PC-3 (cell line): ENCODE measurements at regions not wholly inside any gene's neighbourhood (a gene's known extent, or its start where the extent isn't known, plus 50 kb on each side); places are given as distances from the start of the nearest gene placed in this dataset.

Experiments used
- ATAC-seq: fragments of 200-7000 bp; cut with Tn5 transposase; 2 replicates; pipeline ENCODE4 v1.9.1; 2020; ENCODE audit warnings: mild to moderate bottlenecking, moderate library complexity
- BruUV-seq: library from RNA; stranded (reverse); fragments of 400-500 nt; replicated peaks from 2 replicates; lab custom pipeline; 2021; lab: Mats Ljungman, UMichigan
- CTCF ChIA-PET: fragments of 300-600 bp; sonication (Branson Sonifier 250); formaldehyde crosslinking; loops from one replicate; lab custom pipeline; 2022; ENCODE audit warnings: antibody characterized with exemption; lab: Charles Lee
- POLR2A ChIA-PET: fragments of 300-600 bp; sonication (Branson Sonifier 250); formaldehyde crosslinking; loops from one replicate; lab custom pipeline; 2022; ENCODE audit warnings: antibody characterized with exemption; ENCODE audit not compliant: unreplicated experiment; lab: Charles Lee
- DNase-seq: peaks from one replicate; pipeline ENCODE4 v3.0.0-alpha.2; 2015
- H2AFZ ChIP-seq: fragments of 300-600 bp; sonication (generic); 2 replicates; pipeline ENCODE4 v1.6.0; 2016; ENCODE audit warnings: antibody characterized with exemption, low read length
- H3F3A ChIP-seq: fragments of 300-600 bp; sonication (generic); one replicate; pipeline ENCODE4 v1.6.0; 2017; ENCODE audit warnings: antibody characterized with exemption, low read length, control low read depth, mild to moderate bottlenecking; ENCODE audit not compliant: unreplicated experiment
- H3K27ac ChIP-seq: fragments of 300-600 bp; sonication (generic); 2 replicates; pipeline ENCODE4 v1.5.1; 2016; ENCODE audit warnings: mild to moderate bottlenecking, low read length
- H3K27me3 ChIP-seq: fragments of 300-600 bp; sonication (generic); 2 replicates; pipeline ENCODE4 v1.6.1; 2016; ENCODE audit warnings: low read length, mixed read lengths
- H3K36me3 ChIP-seq: fragments of 300-600 bp; sonication (generic); 2 replicates; pipeline ENCODE4 v1.6.1; 2016; ENCODE audit warnings: low read depth, mixed run types, low read length, mixed read lengths
- H3K4me1 ChIP-seq: fragments of 300-600 bp; sonication (generic); 2 replicates; pipeline ENCODE4 v1.5.1; 2016; ENCODE audit warnings: low read length; ENCODE audit not compliant: insufficient read depth
- H3K4me2 ChIP-seq: fragments of 300-600 bp; sonication (generic); 2 replicates; pipeline ENCODE4 v1.6.0; 2016; ENCODE audit warnings: low read length
- H3K4me3 ChIP-seq: fragments of 300-600 bp; sonication (generic); 2 replicates; pipeline ENCODE4 v1.5.1; 2016; ENCODE audit warnings: mild to moderate bottlenecking, low read length, mixed read lengths
- H3K79me2 ChIP-seq: fragments of 300-600 bp; sonication (generic); 2 replicates; pipeline ENCODE4 v1.6.1; 2017; ENCODE audit warnings: low read length, mixed read lengths
- H3K9ac ChIP-seq: fragments of 300-600 bp; sonication (generic); 2 replicates; pipeline ENCODE4 v1.6.0; 2016; ENCODE audit warnings: mild to moderate bottlenecking, low read length
- H3K9me2 ChIP-seq: fragments of 300-600 bp; sonication (generic); replicated peaks from 2 replicates; pipeline ENCODE4 v1.6.1; 2016; ENCODE audit warnings: mixed run types, low read length, mixed read lengths
- H3K9me3 ChIP-seq: fragments of 300-600 bp; sonication (generic); 2 replicates; pipeline ENCODE4 v1.6.1; 2016; ENCODE audit warnings: low read length, mixed read lengths
- H4K20me1 ChIP-seq: fragments of 300-600 bp; sonication (generic); 2 replicates; pipeline ENCODE4 v1.6.1; 2016; ENCODE audit warnings: low read length, mixed read lengths
- CTCF ChIP-seq: fragments of 300-600 bp; sonication (generic); conservative IDR thresholded peaks from 2 replicates; pipeline ENCODE4 v1.5.1; 2017; ENCODE audit warnings: antibody characterized with exemption, low read depth, mild to moderate bottlenecking, low read length
- EZH2 ChIP-seq: fragments of 300-600 bp; sonication (generic); IDR thresholded peaks from one replicate; pipeline ENCODE4 v1.6.1; 2017; ENCODE audit warnings: antibody characterized with exemption, mild to moderate bottlenecking, low read length; ENCODE audit not compliant: unreplicated experiment
- EZH2phosphoT487 ChIP-seq: fragments of 300-600 bp; sonication (generic); IDR thresholded peaks from 2 replicates; pipeline ENCODE4 v1.6.1; 2018; ENCODE audit warnings: mild to moderate bottlenecking, antibody characterized with exemption, low read length, borderline replicate concordance
- intact Hi-C: fragments of 100-400 bp; cut with micrococcal nuclease; formaldehyde crosslinking; loops from 2 replicates; pipeline ENCODE4 v1.9.0; 2023

GRCh38 chr18:78115896-78116561 lies 863.6 kb upstream of the SALL3 start:
- ATAC-seq (no peak), DNase-seq (no peak)
- ChIA-PET CTCF (no interaction called here), POLR2A (no interaction called here)
- no peaks in the 10 kb centered on the region for H3K36me3 ChIP-seq
- no peak overlapping the region for H3K4me2 ChIP-seq
- BruUV-seq, result no TSS peak
- no peak overlapping the region for H3K27ac ChIP-seq
- no peaks in the 10 kb centered on the region for H3K9me2 ChIP-seq
- no peak for TF ChIP-seq EZH2
- no peak for TF ChIP-seq CTCF
- H3K27me3 ChIP-seq, result peaks cover 39% of the 10 kb centered on the region
- no peak overlapping the region for H2AFZ ChIP-seq
- H3K9ac ChIP-seq, result no peak overlapping the region
- no peaks in the 10 kb centered on the region for H4K20me1 ChIP-seq
- no peaks in the 10 kb centered on the region for H3K9me3 ChIP-seq
- no peak overlapping the region for H3K4me3 ChIP-seq
- intact Hi-C loops, result no loop called here
- no peaks in the 10 kb centered on the region for H3F3A ChIP-seq
- no peaks in the 10 kb centered on the region for H3K4me1 ChIP-seq
- no peaks in the 10 kb centered on the region for H3K79me2 ChIP-seq

GRCh38 chr18:78123144-78123909 lies 856.3 kb upstream of the SALL3 start:
- POLR2A ChIA-PET, result no interaction called here
- Histone ChIP-seq H3K9me3 (no peaks in the 10 kb centered on the region), H3K27ac (no peak overlapping the region)

More at GRCh38 chr18:78123144-78123909, 856.3 kb upstream of the SALL3 start:
- no peaks in the 10 kb centered on the region for H3K79me2 ChIP-seq
- CTCF ChIA-PET, result no interaction called here
- TF ChIP-seq EZH2 (no peak), CTCF (no peak), EZH2phosphoT487 (no peak)
- no peak overlapping the region for H3K4me3 ChIP-seq
- H2AFZ ChIP-seq, result no peak overlapping the region
- H3K9me2 ChIP-seq, result no peaks in the 10 kb centered on the region
- no peak for DNase-seq
- no peaks in the 10 kb centered on the region for H3F3A ChIP-seq
- no peaks in the 10 kb centered on the region for H3K36me3 ChIP-seq
- intact Hi-C loops, result no loop called here
- peaks cover 51% of the 10 kb centered on the region for H3K27me3 ChIP-seq
- no peaks in the 10 kb centered on the region for H3K4me1 ChIP-seq
- no peaks in the 10 kb centered on the region for H4K20me1 ChIP-seq
- no peak for ATAC-seq
- no peak overlapping the region for H3K9ac ChIP-seq
- no TSS peak for BruUV-seq
- no peak overlapping the region for H3K4me2 ChIP-seq
